NCI-H446 treated with DMSO at 0.1 percent for 48 hours (cell line): ENCODE measurements at regions not wholly inside any gene's neighbourhood (a gene's known extent, or its start where the extent isn't known, plus 50 kb on each side); places are given as distances from the start of the nearest gene placed in this dataset.
"Not testable (repeated sequence)": the region's sequence is repeated elsewhere in the genome, so short reads cannot be mapped to it uniquely, and the experiment has no call there.

Experiments used
- DNase-seq: peaks from one replicate; lab custom pipeline; 2025; lab: John Stamatoyannopoulos, UW

DNA sequence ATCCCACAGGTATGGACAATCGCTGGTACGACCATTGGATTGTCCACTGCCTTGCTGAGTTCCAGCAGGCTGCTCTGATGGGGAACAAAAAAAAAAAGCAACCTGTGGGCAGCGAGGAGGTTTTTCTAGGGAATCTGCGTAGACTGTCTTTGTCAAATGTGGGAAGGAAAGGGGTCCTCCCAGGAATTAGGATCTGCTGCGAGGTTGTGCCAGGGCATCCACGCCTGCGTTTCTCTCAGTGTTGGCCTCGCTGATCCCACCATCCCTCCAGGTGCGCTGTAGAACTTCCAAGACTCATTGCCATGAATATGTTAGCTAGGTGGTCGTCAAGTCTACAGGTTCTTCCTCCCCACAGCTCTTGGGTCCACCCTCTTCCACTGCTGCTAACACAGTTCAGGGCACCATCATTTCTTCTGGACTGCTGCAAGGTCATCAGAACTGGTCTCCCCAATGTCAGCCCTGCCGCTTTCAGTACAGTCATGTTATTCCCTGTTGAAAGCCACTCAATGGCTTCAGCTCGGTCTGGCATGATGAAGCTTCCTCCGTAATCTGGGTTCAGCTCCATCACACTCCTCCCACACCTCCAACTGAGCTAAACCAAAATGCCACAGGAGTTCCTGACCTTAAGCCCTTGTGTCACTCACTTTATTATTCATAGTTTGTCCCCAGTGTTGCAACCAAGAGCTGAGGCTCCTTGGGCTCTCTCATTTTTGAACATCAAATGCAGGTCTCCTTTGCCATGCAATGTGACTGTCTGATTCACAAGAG lies 79.5 kb upstream of the DMRT1 start:
- DNase-seq = no peak

DNA sequence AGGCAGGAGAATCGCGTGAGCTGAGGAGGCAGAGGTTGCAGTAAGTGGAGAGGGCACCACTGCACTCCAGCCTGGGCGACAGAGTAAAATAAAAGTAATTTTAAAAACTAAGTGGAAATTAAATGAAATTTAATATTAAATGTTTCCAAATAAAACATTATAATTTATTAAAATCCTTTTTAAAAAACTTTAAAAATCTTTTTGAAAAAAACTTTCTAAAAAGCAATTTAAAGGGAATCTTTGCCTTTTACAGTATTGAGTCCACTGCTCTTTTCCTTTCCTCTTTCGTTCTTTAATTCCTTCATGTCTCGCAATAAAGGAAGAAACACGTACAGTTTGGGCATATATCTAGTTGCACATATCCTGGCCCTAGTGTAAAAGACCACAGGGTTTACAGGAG lies 77.8 kb upstream of the DMRT1 start:
- no peak for DNase-seq

DNA sequence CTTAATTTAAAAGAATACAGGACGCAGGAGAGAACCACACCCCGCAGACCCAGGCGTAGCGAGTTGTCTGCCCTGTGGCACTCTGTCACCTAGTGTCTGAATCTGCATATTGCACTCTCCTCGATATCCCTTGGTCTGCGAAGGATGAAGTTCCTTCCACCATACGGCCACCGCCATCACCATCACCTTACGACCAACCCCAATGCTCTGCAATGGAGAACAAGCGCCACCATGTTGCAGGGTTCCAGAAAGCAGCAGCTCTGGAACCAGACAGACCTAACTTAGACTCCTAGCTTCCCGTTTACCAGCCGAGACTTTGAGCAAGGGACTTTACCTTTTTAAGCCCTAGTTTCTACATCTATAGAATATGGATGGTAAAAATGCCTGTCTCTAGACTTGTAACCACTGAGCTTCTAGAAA lies 77.4 kb upstream of the DMRT1 start:
- no peak for DNase-seq

DNA sequence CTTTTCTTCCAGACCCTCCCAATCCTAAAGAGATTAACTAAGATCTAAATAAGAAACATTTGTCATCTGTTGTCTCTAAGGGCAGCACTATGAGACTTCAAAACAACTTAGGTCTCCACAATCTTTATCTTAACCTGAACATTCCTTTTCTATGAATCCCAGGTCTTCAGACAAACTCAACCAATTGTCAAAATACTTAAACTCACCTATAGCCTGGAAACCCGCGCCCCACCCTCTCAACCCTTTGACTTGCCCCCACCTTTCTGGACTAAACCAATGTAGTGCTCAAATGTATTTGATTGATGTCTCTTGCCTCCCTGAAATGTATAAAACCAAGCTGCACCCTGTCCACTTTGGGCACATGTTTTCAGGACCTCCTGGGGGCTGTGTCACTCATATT lies 76.5 kb upstream of the DMRT1 start:
- no peak for DNase-seq

DNA sequence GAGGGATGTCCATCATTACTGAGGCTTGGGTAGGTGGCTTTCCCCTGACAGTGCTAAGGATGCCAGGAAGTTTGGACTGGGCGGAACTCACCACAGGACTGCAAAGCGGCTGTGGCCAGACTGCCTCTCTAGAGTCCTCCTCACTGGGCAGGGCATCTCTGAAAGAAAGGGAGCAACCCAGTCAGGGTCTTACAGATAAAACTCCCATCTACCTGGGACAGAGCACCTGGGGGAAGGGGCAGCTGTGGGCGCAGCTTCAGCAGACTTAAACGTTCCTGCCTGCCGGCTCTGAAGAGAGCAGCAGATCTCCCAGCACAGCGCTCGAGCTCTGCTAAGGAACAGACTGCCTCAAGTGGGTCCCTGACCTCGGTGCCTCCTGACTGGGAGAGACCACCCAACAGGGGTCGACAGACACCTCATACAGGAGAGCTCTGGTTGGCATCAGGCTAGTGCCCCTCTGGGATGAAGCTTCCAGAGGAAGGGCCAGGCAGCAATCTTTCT lies 74.4 kb upstream of the DMRT1 start:
- not testable (repeated sequence) for DNase-seq

DNA sequence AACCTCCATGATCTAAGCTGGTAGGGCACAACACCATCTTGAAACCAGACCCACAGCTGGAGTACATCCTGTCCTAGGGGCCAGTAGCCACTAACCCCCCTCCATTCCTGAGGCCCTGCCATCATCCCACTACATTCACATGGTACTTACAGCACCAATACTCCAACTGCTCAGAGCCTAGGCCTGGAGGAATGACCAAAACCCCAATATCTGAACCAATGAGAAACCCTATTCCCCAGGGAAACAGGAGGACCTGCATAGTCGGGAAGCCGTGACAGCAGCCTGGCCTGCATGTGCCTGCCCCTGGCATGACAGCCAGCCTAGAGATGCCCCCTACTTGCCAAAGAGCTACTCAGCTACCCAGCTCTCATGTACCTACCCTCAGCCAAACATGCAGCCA lies 65.4 kb upstream of the DMRT1 start:
- DNase-seq = no peak

DNA sequence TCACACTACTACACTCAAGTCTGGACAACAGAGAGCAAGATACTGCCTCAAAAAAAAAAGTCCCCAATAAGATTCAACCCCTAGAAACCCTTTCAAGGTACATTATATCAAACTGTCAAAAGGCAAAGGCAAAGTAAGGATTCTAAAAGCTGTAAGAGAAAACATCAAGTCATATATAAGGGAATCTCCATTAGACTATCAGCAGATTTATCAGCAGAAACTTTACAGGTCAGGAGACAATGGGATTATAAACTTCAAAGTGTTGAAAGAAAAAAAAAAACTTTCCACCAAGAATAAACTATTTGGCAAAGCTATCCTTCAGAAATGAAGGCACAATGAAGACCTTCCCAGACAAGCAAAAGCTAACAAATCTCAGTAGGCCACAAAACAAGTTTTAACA lies 63.5 kb upstream of the DMRT1 start:
- no peak for DNase-seq

DNA sequence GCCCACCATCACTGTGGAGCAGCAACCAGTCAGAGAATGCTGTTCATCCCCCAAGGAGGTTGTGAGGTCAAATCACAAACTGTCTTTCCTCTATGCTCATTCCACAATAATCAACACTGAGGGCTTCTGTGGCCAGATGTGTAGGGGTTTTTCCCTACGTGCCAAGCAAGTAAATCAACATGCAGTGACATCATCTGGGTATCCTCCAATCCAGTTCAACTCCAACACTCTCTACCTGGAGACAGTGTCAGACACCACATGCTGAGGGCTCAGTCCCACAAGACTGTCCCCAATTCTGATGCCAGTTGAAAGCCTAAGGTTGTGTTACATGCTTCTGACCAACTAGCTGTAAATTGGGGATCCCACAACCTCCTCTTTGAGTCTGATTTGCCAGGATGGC lies 57.3 kb upstream of the DMRT1 start:
- DNase-seq = no peak

DNA sequence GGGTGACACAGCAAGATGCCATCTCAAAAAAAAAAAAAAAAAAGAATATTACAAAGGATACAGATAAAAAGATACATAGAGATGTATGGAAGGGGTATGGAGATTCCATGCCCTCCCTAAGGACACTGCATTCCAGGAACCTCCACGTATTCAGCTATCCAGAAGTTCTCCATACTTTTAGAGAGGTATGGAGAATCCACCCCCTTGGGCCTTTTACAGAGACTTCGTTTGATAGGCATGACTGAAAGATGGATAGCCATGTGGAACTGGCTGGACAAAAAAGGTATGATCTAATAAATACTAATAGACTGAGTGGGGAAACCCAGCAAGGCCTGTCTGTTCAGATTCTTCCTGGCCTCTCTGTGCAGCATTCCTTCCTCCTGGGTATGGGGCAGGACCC lies 56.6 kb upstream of the DMRT1 start:
- DNase-seq = no peak

DNA sequence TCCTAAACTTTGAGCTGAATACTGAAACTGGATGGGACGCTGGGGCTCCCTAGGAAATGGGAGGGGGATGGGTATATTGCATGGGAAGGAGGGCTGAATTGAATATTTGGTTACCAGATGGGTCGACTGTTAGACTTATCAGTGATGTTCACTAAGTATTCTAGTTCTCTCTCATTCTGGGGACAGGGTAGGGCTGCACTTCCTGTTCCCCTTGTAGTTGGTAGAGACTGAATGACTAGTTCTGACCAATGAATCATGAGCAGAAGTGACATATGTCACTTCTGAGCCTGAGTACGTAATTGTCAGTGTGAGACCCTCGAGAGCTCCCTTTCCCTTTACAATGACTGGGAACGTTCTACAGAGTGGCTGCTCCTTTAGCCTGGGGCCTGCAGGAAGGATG lies 55.5 kb upstream of the DMRT1 start:
- no peak for DNase-seq

DNA sequence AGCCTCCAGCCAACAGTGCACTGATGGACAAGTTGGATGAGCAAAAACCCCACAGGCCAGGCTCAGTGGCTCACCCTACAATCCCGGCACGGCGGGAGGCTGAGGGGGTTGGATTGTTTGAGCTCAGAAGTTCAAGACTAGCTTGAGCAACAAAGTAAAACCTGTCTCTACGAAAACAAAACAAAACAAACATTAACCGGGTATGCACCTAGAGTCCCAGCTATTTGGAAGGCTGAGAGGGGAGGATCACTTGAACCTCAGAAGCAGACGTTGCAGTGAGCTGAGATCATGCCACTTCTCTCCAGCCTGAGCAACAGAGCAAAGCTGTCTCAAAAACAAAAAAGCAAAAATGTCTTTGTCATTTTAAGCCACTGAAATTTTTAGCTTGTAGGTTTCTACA lies 55.1 kb upstream of the DMRT1 start:
- DNase-seq = no peak

DNA sequence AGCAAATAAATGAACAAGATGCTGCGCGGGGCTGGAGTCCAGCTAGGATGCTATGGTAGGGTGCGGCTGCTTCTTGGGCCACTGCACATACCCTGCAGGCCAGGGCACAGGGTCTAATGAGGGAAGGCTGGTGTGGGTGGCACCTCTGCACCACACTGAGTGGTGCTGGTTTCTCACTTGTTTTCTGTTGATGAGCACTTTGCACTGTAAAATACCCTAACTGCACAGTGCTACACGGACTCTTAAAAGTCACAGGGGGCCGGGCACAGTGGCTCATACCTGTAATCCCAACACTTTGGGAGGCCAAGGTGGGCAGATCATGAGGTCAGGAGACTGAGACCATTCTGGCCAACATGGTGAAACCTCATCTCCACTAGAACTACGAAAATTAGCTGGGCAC lies 52.7 kb upstream of the DMRT1 start:
- DNase-seq = no peak
